Spinal cord (tissue), 9 donors: ENCODE measurements at regions not wholly inside any gene's neighbourhood (a gene's known extent, or its start where the extent isn't known, plus 50 kb on each side); places are given as distances from the start of the nearest gene placed in this dataset.
A peak's percentile ranks its signal among the peaks of the same experiment; 100 is the strongest.
"Not testable (repeated sequence)": the region's sequence is repeated elsewhere in the genome, so short reads cannot be mapped to it uniquely, and the experiment has no call there.

Source experiments
- DNase-seq, 6 donors: peaks; one replicate each; pipeline versions ENCODE4 v3.0.0 to v3.0.0-alpha.2; 2013 to 2015; ENCODE audit warnings: low spot score in 6 of 6, low read depth in 4 of 6
- H3K27ac ChIP-seq: one replicate; pipeline ENCODE4 v1.5.1; 2013; ENCODE audit warnings: low read depth, low read length, control low read depth
- H3K27me3 ChIP-seq: one replicate; pipeline ENCODE4 v1.6.1; 2013; ENCODE audit warnings: low read length; ENCODE audit not compliant: control insufficient read depth, insufficient read depth
- H3K36me3 ChIP-seq: one replicate; pipeline ENCODE4 v1.6.1; 2013; ENCODE audit warnings: low read length; ENCODE audit not compliant: control insufficient read depth, insufficient read depth
- H3K4me1 ChIP-seq: one replicate; pipeline ENCODE4 v1.6.1; 2013; ENCODE audit warnings: low read length; ENCODE audit not compliant: control insufficient read depth, insufficient read depth
- H3K4me3 ChIP-seq: one replicate; pipeline ENCODE4 v1.5.1; 2013; ENCODE audit warnings: low read depth, low read length, control low read depth
- H3K9me3 ChIP-seq: one replicate; pipeline ENCODE4 v1.6.1; 2013; ENCODE audit warnings: low read length; ENCODE audit not compliant: control insufficient read depth, insufficient read depth
- WGBS: methylation state at CpG from one replicate; pipeline ENCODE4 v1.1.5; 2013; ENCODE audit warnings: missing lambda C conversion rate; ENCODE audit not compliant: insufficient coverage; 5-methylcytosine and 5-hydroxymethylcytosine counted together
- donor health status: healthy.

- H3K4me3 ChIP-seq = no peak overlapping the region
- DNase-seq = no peak
- H3K9me3 ChIP-seq = no peaks in the 10 kb centered on the region
- no peaks in the 10 kb centered on the region for H3K36me3 ChIP-seq
- WGBS = 100% methylated on average over 2 of the region's 3 CpGs
- no peaks in the 10 kb centered on the region for H3K27me3 ChIP-seq
- H3K4me1 ChIP-seq = no peaks in the 10 kb centered on the region
- H3K27ac ChIP-seq = no peak overlapping the region
Observed at GRCh38 chr13:75993241-75993640, 357.1 kb downstream of the LMO7 start.

- H3K9me3 ChIP-seq = no peaks in the 10 kb centered on the region
- H3K27ac ChIP-seq = no peak overlapping the region
- H3K36me3 ChIP-seq = no peaks in the 10 kb centered on the region
- whole genome bisulfite sequencing = 86% methylated on average over 1 of the region's 1 CpG
- no peak overlapping the region for H3K4me3 ChIP-seq
- H3K27me3 ChIP-seq = no peaks in the 10 kb centered on the region
- DNase-seq = no peak
- no peaks in the 10 kb centered on the region for H3K4me1 ChIP-seq
Observed at GRCh38 chr13:75986818-75987217, 350.7 kb downstream of the LMO7 start.

GRCh38 chr13:75985132-75985531 lies 349.0 kb downstream of the LMO7 start:
- no CpG with 5 or more reads among the region's 1 CpG for WGBS
- Histone ChIP-seq H3K9me3 (no peaks in the 10 kb centered on the region), H3K36me3 (no peaks in the 10 kb centered on the region), H3K27ac (no peak overlapping the region), H3K4me3 (no peak overlapping the region), H3K27me3 (no peaks in the 10 kb centered on the region), H3K4me1 (no peaks in the 10 kb centered on the region)
- no peak for DNase-seq

GRCh38 chr13:75978818-75979217 lies 342.7 kb downstream of the LMO7 start:
- Histone ChIP-seq H3K27me3 (no peaks in the 10 kb centered on the region), H3K9me3 (no peaks in the 10 kb centered on the region), H3K27ac (no peak overlapping the region), H3K4me3 (no peak overlapping the region), H3K36me3 (no peaks in the 10 kb centered on the region), H3K4me1 (no peaks in the 10 kb centered on the region)
- DNase-seq = no peak

GRCh38 chr13:75968103-75968838 lies 332.1 kb downstream of the LMO7 start:
- no peak overlapping the region for H3K27ac ChIP-seq
- no peaks in the 10 kb centered on the region for H3K4me1 ChIP-seq
- no peaks in the 10 kb centered on the region for H3K36me3 ChIP-seq
- WGBS = 80% methylated on average over 1 of the region's 4 CpGs
- no peaks in the 10 kb centered on the region for H3K27me3 ChIP-seq
- DNase-seq = no peak
- H3K9me3 ChIP-seq = no peaks in the 10 kb centered on the region
- H3K4me3 ChIP-seq = no peak overlapping the region

- no peaks in the 10 kb centered on the region for H3K4me1 ChIP-seq
- H3K9me3 ChIP-seq = no peaks in the 10 kb centered on the region
- H3K36me3 ChIP-seq = no peaks in the 10 kb centered on the region
- peak in 2 of 6 donors; percentile 32 to 66 for DNase-seq
- 30% methylated on average over 4 of the region's 4 CpGs for WGBS
- H3K27ac ChIP-seq = no peak overlapping the region
- H3K4me3 ChIP-seq = no peak overlapping the region
- no peaks in the 10 kb centered on the region for H3K27me3 ChIP-seq
Observed at GRCh38 chr13:75963302-75963701, 327.2 kb downstream of the LMO7 start.

- Histone ChIP-seq H3K27ac (no peak overlapping the region), H3K27me3 (no peaks in the 10 kb centered on the region), H3K4me3 (no peak overlapping the region), H3K9me3 (no peaks in the 10 kb centered on the region), H3K4me1 (no peaks in the 10 kb centered on the region), H3K36me3 (no peaks in the 10 kb centered on the region)
- DNase-seq = no peak
- no CpG with 5 or more reads among the region's 2 CpGs for WGBS
Observed at GRCh38 chr13:75961911-75962310, 325.8 kb downstream of the LMO7 start.

- no peak for DNase-seq
- no CpG with 5 or more reads among the region's 1 CpG for WGBS
- Histone ChIP-seq H3K4me1 (no peaks in the 10 kb centered on the region), H3K9me3 (no peaks in the 10 kb centered on the region), H3K4me3 (no peak overlapping the region), H3K27ac (no peak overlapping the region), H3K36me3 (no peaks in the 10 kb centered on the region), H3K27me3 (no peaks in the 10 kb centered on the region)
Observed at GRCh38 chr13:75960538-75960994, 324.4 kb downstream of the LMO7 start.

GRCh38 chr13:75959861-75960481 lies 323.8 kb downstream of the LMO7 start:
- H3K4me1 ChIP-seq = no peaks in the 10 kb centered on the region
- H3K27ac ChIP-seq = no peak overlapping the region
- H3K4me3 ChIP-seq = no peak overlapping the region
- no peaks in the 10 kb centered on the region for H3K36me3 ChIP-seq
- DNase-seq = peak in 1 of 6 donors; percentile 31
- 44% methylated on average over 2 of the region's 3 CpGs for WGBS
- H3K27me3 ChIP-seq = no peaks in the 10 kb centered on the region
- no peaks in the 10 kb centered on the region for H3K9me3 ChIP-seq

- not testable (repeated sequence) for H3K27ac ChIP-seq, H3K4me1 ChIP-seq, H3K9me3 ChIP-seq, H3K36me3 ChIP-seq, H3K4me3 ChIP-seq, H3K27me3 ChIP-seq
- peak in 2 of 6 donors; percentile 24 to 67 for DNase-seq
- 29% methylated on average over 1 of the region's 2 CpGs for WGBS
Observed at GRCh38 chr13:75953589-75953988, 317.5 kb downstream of the LMO7 start.
